ENCODE measurements at regions not wholly inside any gene's neighbourhood (a gene's known extent, or its start where the extent isn't known, plus 50 kb on each side); places are given as distances from the start of the nearest gene placed in this dataset.

GRCh38 chr10:33416209-33416608 is 81.7 kb upstream of the NRP1 start:
- DNase-seq (ENCODE audit: low read depth in 2 of 2) = no peak

DNA sequence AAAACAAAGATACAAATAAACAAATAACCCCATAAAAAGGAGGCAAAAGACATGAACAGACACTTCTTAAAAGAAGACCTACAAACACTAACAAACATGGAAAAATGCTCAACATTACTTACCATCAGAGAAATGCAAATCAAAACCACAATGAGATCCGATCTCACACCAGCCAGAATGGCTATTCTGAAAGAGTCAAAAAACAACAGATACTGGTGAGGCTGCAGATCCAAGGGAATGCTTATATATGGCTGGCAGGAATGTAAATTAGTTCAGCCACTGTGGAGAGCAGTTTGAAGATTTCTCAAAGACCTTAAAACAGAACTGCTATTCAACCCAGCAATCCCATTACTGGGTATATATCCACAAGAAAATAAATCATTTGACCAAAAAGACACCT is 80.4 kb upstream of the NRP1 start:
- no peak for DNase-seq (ENCODE audit: low read depth in 2 of 2)

DNA sequence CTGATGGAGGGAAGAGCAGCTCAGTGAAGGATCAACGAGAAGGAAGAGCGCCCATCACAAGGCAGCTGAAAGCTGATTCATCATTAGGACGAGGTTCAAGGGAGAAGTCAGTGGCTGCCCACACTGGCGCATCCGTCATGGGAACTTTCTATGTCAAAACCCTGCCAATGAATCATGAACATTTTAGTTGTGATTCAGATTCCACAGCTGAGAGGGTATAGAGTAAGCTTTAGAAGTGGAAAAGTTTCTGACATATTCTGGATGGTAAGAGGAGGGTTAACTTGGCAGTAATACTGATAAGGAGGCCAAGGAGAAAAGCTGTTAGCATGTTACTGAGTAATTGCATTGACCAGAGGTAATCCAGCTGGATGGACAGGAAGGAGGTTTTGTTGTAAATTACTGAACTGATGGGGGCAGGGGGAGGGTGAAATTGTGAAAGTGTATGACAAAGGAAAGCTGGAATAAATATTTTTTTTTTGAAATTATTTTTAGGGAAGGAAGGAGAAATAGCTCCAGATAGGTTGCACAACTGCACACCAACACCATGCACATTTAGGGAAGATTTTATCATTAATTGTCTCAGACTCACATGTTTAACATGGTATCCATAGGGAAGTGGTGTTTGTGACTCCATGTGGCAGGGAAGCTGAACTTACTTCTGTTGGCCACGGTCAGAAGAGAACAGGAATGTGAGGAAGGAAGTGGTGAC is 78.3 kb upstream of the NRP1 start:
- peak in 1 of 2 donors; percentile 0 for DNase-seq (ENCODE audit: low read depth in 2 of 2)

DNA sequence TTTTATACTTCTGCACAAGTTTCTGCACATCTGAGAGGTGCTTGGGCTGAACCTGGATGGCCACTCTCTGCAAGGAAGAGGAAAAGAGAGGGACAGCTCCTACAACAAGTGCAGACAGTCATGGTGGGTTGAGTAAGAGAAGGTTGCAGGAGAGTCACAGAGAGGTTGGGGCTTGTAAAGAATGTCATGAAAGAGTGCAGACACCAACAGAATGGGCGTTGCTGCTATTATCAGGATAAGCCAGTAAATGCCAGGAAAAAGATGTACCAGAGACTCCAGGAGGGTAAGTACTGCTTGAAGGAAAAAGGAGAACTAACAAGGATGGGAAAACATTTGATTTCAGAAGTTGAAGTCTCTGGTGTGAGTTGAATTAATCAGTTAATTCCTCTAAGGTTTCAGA is 77.8 kb upstream of the NRP1 start:
- DNase-seq (ENCODE audit: low read depth in 2 of 2) = no peak

GRCh38 chr10:33410860-33411234 is 76.4 kb upstream of the NRP1 start:
- DNase-seq (ENCODE audit: low read depth in 2 of 2) = no peak

GRCh38 chr10:33410096-33410859 is 75.8 kb upstream of the NRP1 start:
- no peak for DNase-seq (ENCODE audit: low read depth in 2 of 2)

DNA sequence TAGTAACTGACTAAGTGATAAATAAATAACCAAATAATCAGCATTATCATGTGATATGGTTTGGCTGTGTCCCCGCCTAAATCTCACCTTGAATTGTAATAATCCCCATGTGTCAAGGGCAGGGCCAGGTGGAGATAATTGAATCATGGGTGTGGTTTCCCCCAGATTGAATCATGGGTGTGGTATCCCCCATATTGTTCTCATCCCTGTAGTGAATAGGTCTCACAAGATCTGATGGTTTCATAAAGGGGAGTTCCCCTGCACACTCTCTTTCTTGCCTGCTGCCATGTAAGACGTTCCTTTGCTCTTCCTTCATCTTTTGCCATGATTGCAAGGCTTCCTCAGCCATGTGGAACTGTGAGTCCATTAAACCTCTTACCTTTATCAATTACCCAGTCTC is 72.1 kb upstream of the NRP1 start:
- DNase-seq (ENCODE audit: low read depth in 2 of 2) = no peak

DNA sequence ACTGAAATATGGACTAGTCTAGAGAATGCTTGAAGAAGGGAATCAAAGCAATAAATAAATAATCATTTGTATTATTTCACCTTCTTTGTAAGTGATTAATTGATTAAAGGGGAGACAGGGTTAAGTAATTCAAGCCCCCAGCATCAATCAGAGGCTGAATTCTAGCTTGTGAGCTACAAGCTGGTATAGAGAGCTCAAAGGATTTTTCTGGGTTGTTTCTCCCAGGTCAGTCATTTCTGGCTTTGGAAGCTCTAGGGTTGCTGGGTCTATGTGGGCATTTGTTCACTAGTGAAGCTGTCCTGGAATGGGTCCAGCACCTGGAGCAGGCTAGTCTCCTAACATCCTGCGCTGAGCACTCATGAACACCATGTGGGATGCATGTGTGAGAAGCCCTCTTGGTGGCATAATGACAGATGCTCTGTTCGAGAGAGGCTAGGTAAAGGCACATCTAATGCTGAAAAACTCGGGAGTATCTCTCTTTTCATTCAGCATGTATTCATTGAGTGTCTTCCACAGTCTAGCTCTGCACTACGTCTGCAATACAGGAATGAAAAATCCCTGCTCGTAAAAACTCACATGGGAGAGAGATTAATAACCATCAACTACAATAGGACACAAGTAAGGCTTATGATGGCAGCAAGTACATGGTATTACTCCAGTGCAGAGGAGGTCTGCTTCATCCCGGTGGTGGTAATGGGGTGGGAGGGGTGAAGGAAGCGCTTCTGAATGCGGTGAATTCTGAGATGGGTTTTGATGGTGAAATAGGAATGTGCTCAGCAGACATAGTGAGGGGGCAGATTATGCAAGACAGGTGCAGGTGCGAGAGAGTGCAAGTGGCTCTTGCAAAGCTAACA is 68.0 kb upstream of the NRP1 start:
- DNase-seq (ENCODE audit: low read depth in 2 of 2) = no peak

GRCh38 chr10:33401300-33401699 is 66.8 kb upstream of the NRP1 start:
- no peak for DNase-seq (ENCODE audit: low read depth in 2 of 2)

GRCh38 chr10:33398796-33399195 is 64.3 kb upstream of the NRP1 start:
- DNase-seq (ENCODE audit: low read depth in 2 of 2) = no peak

DNA sequence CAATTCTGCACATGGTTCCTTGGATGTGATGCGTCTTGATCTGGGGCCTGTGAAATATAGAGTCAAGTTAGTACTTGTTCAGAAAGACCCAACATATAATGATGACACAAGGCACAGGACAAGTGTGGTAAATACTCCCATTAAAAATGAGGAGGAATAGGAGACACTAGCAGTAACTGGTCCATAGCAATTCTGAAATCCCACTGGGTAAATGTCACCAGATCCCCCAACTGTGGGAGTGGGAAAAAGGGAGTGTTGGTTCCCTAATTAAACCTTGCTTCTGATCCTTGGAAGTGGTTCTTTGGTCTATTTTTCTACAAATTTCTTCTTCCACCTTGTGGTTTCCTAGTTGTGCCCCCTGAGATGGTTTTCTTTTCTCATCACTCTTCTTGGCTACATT is 62.5 kb upstream of the NRP1 start:
- no peak for DNase-seq (ENCODE audit: low read depth in 2 of 2)

DNA sequence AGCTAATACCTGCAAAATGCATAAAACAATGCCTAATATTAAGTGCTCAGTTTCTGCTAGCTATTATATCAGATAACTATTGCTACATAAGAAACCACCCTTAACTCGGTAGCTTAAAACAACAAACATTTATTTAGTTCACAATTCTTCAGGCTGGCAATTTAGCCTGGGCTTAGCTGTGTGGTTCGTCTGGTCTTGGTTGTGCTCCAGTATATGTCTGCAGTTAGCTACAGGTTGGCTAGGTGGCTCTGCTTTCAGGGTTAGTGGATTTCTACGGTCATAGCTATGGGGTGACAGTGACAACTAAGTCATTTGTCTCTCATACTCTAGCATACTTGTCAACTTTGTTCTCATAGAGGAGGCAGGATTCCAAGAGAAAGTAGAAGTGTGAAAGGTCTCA is 61.8 kb upstream of the NRP1 start:
- no peak for DNase-seq (ENCODE audit: low read depth in 2 of 2)

GRCh38 chr10:33395201-33395600 is 60.7 kb upstream of the NRP1 start:
- DNase-seq (ENCODE audit: low read depth in 2 of 2) = no peak

DNA sequence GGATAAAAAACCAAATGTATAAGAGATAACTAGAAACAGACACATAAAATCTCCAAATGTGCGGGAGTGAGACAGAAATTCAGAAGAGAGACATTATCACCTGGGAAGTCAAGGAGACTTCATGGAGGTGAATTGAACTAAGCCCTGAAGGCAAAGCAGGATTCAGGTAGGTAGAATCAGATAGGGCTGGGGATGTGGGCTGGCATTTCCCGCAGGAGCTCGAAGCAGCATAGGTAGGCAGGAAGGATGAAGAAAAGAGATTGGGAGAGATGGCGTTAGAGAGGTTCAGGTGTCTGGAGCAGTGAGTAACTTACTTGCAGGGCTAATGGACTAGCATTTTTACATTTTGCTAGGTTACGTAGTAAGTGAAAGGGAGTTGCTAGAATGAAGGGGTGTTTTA is 58.2 kb upstream of the NRP1 start:
- no peak for DNase-seq (ENCODE audit: low read depth in 2 of 2)

DNA sequence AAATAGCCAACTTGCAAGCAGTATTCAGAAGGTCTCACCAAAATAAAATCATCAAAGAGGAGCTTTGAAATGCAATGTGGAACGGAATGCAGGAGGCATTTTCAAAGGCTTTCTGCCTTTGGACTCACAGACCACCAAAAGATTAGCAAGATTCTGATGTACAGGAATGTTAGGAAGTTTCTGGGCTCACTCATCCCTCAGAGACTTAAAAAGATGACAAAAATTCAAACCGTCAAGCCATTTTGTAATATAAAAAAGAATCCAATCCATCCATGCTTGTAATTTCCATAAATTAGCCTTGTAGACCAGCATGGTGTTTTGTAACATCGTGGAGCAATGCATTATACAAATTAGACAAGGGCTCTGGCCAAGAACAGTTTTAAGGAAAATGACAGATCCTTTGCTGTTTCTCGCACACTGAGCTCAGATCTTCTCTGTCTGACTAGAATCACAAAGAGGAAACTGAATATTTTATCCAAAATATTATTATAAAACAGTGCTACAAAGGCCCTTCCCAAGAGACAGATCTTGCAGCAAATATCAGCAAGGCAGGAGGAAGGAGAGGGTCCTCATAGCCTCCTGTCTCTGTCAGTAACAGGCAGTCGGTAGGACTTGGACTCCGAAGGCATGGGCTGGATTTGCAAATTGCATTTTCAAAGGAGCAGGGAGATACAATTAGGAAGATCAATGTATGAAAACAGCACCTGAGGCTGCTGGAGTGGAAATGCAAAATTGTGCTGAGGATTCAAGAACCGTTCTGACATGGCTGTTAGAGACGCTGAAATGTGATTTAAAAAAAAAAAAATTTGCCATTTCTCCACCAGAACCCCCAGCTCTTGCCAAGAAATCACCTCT is 57.4 kb upstream of the NRP1 start:
- no peak for DNase-seq (ENCODE audit: low read depth in 2 of 2)

GRCh38 chr10:33390046-33390445 is 55.6 kb upstream of the NRP1 start:
- no peak for DNase-seq (ENCODE audit: low read depth in 2 of 2)

DNA sequence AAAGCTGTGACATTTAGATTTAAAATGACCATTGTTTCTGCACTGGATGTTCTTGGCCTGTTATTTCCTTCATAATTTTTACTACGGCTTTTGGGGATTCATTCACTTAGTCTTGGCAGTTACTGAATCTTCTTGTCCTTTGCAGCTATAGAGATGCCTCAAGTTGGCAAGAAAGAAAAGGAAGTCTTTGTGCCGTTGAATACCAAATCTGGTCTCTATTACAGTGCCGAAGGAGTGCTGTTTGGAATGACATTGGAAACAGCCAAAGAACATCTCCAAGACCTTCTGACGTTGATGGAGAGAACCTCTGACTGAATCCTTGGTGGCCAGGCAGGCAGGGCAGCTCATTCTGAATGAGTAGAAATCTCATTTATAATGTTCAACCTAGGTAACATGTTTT is 54.3 kb upstream of the NRP1 start:
- no peak for DNase-seq (ENCODE audit: low read depth in 2 of 2)

- DNase-seq (ENCODE audit: low read depth in 2 of 2) = no peak
Measured at GRCh38 chr10:33388382-33388781, 53.9 kb upstream of the NRP1 start.

- DNase-seq (ENCODE audit: low read depth in 2 of 2) = no peak
Measured at GRCh38 chr10:33387720-33388119, 53.3 kb upstream of the NRP1 start.

- DNase-seq (ENCODE audit: low read depth in 2 of 2) = no peak
Measured at GRCh38 chr10:33386926-33387325, 52.5 kb upstream of the NRP1 start.

- no peak for DNase-seq (ENCODE audit: low read depth in 2 of 2)
Measured at GRCh38 chr10:33385686-33386085, 51.2 kb upstream of the NRP1 start.

GRCh38 chr10:33385015-33385414 is 50.5 kb upstream of the NRP1 start:
- no peak for DNase-seq (ENCODE audit: low read depth in 2 of 2)

Data from stimulated activated CD8-positive, alpha-beta memory T cell treated with anti-CD3 and anti-CD28 coated beads, Interleukin-2, amount 100 ng/mL, for 48 hours (primary cell).